Femur (tissue), 1 donor: ENCODE measurements at regions not wholly inside any gene's neighbourhood (a gene's known extent, or its start where the extent isn't known, plus 50 kb on each side); places are given as distances from the start of the nearest gene placed in this dataset.

Experiments
- DNase-seq: peaks from one replicate; pipeline ENCODE4 v3.0.0-alpha.2; 2017

GRCh38 chr15:98025237-98025636, 64.7 kb downstream of the ARRDC4 start:
- no peak for DNase-seq

DNA sequence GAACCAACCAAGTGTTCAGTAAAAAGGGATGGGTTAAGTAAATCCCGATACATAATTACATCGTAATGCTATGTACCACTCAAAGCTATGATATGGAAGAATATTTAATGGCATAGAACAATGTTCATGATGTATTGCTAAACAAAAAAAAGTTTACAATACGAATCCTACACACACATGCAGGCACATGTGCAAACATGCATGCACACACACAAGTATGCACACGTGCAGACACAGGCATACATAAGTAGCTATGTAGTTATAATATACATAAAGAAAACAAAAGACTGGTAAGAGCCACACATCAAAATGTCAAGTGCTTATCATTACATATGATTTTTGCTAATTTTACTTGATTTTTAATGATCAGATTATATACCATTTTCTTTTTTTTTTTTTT, 74.2 kb downstream of the ARRDC4 start:
- no peak for DNase-seq

DNA sequence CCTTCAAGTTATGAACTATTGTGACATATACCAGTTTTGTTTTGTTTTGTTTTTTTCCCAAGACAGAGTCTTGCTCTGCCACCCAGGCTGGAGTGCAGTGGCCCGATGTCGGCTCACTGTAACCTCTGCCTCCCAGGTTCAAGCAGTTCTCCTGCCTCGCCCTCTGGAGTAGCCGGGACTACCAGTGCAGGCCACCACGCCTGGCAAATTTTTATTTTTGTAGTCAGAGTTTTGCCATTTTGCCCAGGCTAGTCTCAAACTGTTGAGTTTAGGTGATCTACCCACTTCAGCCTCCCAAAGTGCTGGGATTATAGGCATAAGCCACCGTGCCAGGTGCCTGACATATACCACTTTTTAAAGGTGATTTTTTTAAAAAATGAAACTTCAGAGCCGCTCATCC, 74.6 kb downstream of the ARRDC4 start:
- DNase-seq: no peak

DNA sequence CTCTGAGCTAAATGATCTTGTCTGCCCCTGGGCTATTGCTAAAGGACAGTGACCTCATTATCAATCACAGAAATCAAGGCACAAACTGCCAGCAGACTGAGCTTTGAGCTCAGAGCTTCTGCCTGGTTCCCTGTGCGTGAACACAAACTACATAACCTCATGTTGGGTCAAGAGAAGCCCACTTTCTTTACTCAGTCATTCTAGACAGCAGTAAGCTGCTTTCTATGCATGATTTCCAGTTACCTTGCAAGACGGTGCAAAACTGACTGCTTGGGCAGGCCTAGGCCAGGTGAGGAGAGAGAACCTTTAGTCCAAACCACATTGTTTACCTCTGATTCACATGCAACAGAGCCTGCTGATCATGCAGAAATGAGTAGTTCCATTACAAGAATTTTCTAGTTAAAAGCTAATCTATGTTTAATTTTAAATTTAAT, 75.1 kb downstream of the ARRDC4 start:
- DNase-seq: no peak

DNA sequence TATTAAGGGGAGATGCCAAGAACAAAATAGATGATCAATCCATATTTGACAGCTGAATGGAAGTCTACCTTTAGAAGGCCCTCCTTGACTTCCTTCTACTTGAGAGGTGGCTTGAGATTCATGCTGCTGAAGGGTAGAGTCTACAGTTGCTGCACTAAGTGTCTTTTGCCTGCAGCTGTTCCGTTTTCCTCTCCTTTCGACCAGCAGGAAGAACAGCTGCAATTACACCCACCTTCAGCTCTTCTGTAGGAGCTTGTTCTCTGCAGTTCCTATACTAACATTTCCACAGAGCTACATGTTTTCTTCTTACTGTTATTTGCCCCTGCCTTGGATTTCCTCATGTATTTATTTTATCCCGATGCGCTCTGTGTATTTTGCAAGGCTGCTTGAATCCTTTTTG, 79.1 kb downstream of the ARRDC4 start:
- no peak for DNase-seq

GRCh38 chr15:98040146-98040545, 79.6 kb downstream of the ARRDC4 start:
- no peak for DNase-seq

DNA sequence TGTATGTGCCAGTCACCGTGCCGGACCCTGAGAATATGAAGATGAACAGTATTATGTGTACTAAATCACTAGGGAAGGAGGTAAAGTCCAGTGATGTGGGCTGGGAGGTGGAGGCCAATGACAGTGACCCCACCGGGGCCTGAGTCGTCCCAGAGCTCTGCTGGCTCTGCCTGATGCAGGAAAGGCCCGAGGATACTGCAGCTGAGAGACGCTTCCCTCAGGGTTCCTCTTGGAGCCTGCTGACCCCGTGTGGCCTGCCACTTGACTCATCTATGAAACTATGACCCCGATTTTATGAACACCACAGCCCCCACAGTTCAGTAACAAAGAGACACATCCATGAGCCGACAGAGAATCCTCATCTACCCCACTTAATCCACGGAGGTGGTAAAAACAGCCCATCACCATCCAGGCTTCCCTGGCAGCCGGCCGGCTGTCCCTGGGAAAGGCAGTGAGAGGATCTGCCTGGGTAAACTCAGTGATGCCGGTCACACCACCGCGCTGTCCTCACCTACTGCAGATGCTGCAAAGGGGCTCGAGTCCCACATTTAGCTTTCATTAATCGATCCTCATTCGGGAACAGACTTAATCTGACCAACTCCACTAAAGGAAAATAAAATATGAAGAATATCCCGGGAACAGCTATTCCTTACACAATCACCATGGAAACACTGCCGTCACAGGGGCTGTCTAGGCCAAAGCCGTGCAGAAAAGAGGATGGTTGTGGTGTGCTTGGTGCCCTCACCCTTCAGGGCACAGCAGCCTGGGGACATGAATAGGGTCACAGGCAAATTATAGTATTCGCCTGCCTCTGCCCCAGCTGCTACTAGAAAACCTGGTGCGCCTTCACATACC, 82.9 kb downstream of the ARRDC4 start:
- DNase-seq: no peak

DNA sequence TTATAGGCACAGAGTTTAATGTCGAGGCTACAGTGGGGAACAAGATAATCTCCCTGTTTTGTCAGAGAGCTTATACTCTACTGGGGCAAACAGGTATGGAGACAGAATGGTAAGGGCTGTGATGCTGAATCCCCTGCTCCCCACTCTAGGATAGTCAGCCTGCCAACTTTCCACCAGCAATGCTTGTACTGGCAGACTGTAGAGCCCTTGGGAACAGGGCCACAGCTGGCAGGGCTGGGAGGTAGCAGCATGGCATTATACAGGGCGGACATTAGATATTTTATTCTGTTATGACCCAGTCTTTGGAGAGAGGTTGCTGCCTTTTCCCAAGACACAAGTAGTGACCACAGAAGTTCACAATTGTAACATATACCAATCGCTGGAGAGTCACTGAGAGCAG, 91.2 kb downstream of the ARRDC4 start:
- DNase-seq: no peak

GRCh38 chr15:98057453-98057852, 97.0 kb downstream of the ARRDC4 start:
- no peak for DNase-seq

GRCh38 chr15:98062869-98063268, 102.4 kb downstream of the ARRDC4 start:
- DNase-seq: no peak

DNA sequence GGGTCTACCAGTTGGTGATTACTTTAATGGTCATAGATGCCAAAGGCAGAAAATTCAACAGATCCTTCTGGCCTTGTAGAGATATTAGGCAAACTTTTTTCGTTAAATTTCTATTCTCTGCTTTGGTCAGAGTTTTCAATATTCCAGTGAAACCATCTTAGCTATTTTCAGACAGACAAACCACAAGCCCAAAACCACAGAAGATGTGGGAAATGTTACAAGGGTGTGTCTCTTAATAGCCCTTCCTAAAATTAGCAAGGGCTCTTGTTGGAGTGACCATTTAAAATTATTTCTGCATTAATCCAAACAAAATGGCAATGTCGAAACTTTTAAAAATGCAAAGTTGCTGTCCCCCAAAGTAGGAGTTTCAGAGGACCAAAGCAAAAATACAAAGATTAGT, 102.8 kb downstream of the ARRDC4 start:
- DNase-seq: no peak

GRCh38 chr15:98063871-98064270, 103.4 kb downstream of the ARRDC4 start:
- no peak for DNase-seq

- DNase-seq: no peak
Measured at GRCh38 chr15:98067339-98067738, 106.8 kb downstream of the ARRDC4 start.

DNA sequence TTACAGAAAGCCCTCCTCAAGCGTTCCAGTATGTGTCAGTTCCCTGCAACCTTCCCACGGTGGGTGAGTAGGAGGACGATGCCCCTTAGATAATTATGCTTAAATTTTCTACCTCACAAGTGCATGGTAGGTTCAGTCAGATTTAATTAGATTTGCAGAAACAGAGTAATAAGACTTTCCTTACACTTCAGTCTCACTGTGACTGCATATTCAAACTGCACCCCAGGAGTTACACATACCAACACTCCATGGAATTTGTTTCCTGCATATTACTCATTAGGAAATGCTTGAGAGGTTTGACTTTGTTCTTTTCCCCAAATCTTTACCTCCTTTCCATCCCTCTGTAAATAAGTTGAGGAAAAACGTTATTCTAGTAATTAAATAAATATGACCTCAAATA, 108.8 kb downstream of the ARRDC4 start:
- no peak for DNase-seq

DNA sequence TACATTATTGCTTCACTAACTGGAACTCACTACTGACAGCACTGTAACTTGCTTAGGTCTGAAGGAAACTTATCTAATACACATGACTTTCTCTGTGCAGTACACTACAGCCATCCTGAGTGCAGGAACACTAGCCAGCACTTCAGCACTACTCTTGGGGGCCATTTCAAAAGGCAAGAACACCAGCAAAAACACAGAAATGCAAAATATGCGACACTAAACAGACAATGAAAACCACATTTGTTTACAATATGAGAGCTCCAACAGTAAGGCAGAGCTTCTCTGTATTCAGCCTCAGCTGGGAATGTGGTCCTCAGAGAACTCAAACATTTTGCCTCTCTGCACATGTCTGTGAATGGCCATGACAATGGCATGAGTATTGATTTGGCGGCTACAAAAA, 109.6 kb downstream of the ARRDC4 start:
- no peak for DNase-seq

- DNase-seq: no peak
Measured at GRCh38 chr15:98071786-98072185, 111.3 kb downstream of the ARRDC4 start.

DNA sequence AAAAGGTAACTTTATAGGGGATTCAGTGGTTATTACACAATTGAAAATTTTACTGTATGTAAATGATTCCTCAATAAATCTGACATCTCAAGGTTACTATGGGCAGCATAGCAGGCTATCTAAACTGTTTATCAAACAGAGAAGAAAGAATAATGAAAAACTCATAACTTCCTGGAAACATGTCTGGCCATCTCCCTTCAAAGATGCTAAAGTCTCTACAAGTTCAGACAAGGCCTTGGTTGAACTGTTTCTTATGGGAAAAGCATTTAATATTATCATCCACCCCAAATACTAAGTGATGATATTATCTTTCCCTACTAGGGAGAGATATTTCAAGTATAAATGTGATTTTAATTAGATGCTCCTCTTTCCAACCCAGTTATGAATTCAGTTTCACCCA, 114.9 kb downstream of the ARRDC4 start:
- no peak for DNase-seq

- peak; percentile 34 for DNase-seq
Measured at GRCh38 chr15:98076021-98076816, 115.7 kb downstream of the ARRDC4 start.

DNA sequence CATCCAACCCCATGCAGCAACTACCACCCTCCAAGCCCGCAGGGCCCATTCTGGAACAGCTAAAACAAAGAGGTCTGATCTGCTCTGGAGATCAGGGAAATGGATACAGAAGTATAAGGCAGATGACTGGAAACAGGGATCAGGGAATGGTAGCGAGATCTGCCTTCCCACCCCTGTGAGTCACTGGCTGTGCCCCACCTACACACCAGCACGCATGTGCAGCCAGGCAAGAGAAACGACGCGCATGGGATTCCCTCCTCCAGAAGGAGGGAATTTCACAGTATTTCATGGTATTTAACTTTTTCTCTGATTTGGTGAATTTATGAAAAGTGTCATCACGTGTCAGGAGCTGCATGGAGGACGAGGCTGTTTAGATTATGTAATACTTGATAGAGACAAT, 116.7 kb downstream of the ARRDC4 start:
- DNase-seq: no peak

DNA sequence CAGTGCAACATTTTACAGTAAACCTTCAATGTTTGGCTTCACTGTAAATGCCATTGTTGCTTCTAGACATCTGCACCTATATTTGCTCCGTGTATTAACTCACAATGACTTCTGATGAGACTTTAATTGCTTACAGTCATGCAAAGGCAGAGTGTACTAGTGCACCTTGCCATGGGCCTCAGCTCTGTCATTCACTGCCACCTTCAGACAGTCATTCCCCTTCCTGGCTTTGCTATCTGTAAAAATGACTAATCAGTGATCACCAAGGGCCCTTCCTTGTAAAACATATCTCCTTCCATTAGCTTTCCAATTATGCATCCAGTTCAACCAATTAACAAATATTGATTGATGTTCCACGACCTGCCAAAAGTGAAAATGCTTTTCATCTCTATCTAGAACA, 120.3 kb downstream of the ARRDC4 start:
- DNase-seq: no peak

DNA sequence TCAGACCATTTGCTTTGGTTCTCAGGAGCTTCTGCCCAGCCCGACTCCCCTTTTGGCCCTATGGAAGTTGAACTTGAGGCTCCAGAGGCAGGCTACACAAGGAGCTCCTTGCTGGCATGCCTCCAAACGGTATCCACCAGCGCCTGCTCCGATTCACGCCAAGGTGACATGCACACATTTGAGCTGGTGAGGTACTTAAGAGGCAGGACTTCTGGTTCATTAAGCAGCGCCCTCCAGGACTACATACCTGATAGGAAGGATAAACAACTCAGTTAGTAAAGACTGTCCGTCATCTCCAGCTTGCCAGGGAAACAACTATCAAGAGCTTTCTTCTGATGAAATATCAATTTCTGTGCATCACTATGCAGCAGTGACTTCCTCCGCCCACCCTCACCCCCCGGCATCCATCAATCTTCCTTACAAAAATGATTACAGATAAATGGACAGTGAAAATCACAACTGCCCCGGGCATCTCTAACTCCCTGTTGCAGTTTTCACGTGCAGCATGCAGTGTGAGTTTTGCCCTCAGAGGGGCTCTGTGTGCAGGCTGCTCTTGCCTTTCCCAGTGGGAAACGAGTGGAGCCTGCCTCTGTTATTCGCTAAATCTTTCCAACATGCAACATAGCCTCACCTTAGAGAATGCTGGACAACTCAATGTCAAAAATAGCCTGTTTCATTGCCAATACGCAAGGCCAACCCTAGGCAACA, 122.9 kb downstream of the ARRDC4 start:
- DNase-seq: no peak

- DNase-seq: peak; percentile 54
Measured at GRCh38 chr15:98085003-98085639, 124.6 kb downstream of the ARRDC4 start.
